ENCODE measurements at regions not wholly inside any gene's neighbourhood (a gene's known extent, or its start where the extent isn't known, plus 50 kb on each side); places are given as distances from the start of the nearest gene placed in this dataset.
A peak's percentile ranks its signal among the peaks of the same experiment; 100 is the strongest.

GRCh38 chr5:133744960-133745308 is 132.6 kb upstream of the FSTL4 start:
- H3K27ac ChIP-seq (ENCODE audit: low read depth, low read length, poor library complexity, severe bottlenecking), result no peak overlapping the region
- no peaks in the 10 kb centered on the region for H3K27me3 ChIP-seq (replicated peaks; ENCODE audit: insufficient read depth, low read depth, low read length, poor library complexity)
- POLR2A ChIA-PET (ENCODE audit: low non-redundant PET), result no interaction called here
- H3K9me3 ChIP-seq (ENCODE audit: low read depth, low read length, poor library complexity, severe bottlenecking), result no peaks in the 10 kb centered on the region
- no peak overlapping the region for H3K4me3 ChIP-seq (ENCODE audit: low read depth, low read length, poor library complexity, severe bottlenecking)
- BruUV-seq (replicated peaks), result no TSS peak
- DNase-seq (ENCODE audit: low spot score), result no peak
- TF ChIP-seq EZH2 (IDR thresholded peaks at IDR 0.05; ENCODE audit: borderline replicate concordance, low read depth, low read length, poor library complexity, severe bottlenecking), result no peak
- TF ChIP-seq CTCF (conservative IDR thresholded peaks at IDR 0.05; ENCODE audit: low read depth, low read length), result no peak
- intact Hi-C loops (cut with micrococcal nuclease; ENCODE audit: unreplicated experiment), result no loop called here
- CTCF ChIA-PET, result no interaction called here
- H3K36me3 ChIP-seq (ENCODE audit: insufficient read depth, low read length, poor library complexity, severe bottlenecking), result no peaks in the 10 kb centered on the region
- H3K4me1 ChIP-seq (ENCODE audit: insufficient read depth, low read length, poor library complexity, severe bottlenecking), result peaks cover 3% of the 10 kb centered on the region

- no peak for TF ChIP-seq EZH2 (IDR thresholded peaks at IDR 0.05; ENCODE audit: borderline replicate concordance, low read depth, low read length, poor library complexity, severe bottlenecking)
- TF ChIP-seq CTCF (conservative IDR thresholded peaks at IDR 0.05; ENCODE audit: low read depth, low read length), result no peak
These were observed 132.0 kb upstream of the FSTL4 start for GRCh38 chr5:133744051-133744959.

GRCh38 chr5:133742431-133742988 is 130.2 kb upstream of the FSTL4 start:
- Histone ChIP-seq H3K4me3 (ENCODE audit: low read depth, low read length, poor library complexity, severe bottlenecking) (no peak overlapping the region), H3K27me3 (replicated peaks; ENCODE audit: insufficient read depth, low read depth, low read length, poor library complexity) (no peaks in the 10 kb centered on the region), H3K9me3 (ENCODE audit: low read depth, low read length, poor library complexity, severe bottlenecking) (no peaks in the 10 kb centered on the region), H3K27ac (ENCODE audit: low read depth, low read length, poor library complexity, severe bottlenecking) (no peak overlapping the region), H3K36me3 (ENCODE audit: insufficient read depth, low read length, poor library complexity, severe bottlenecking) (no peaks in the 10 kb centered on the region), H3K4me1 (ENCODE audit: insufficient read depth, low read length, poor library complexity, severe bottlenecking) (peaks cover 3% of the 10 kb centered on the region)
- TF ChIP-seq EZH2 (IDR thresholded peaks at IDR 0.05; ENCODE audit: borderline replicate concordance, low read depth, low read length, poor library complexity, severe bottlenecking) (no peak), CTCF (conservative IDR thresholded peaks at IDR 0.05; ENCODE audit: low read depth, low read length) (no peak)
- BruUV-seq (replicated peaks), result no TSS peak
- POLR2A ChIA-PET (ENCODE audit: low non-redundant PET), result no interaction called here
- CTCF ChIA-PET, result no interaction called here
- intact Hi-C loops (cut with micrococcal nuclease; ENCODE audit: unreplicated experiment), result no loop called here
- no peak for DNase-seq (ENCODE audit: low spot score)

More at GRCh38 chr5:133744051-133744959, 132.0 kb upstream of the FSTL4 start:
- peak; percentile 31 for DNase-seq (ENCODE audit: low spot score)
- no peak overlapping the region for H3K27ac ChIP-seq (ENCODE audit: low read depth, low read length, poor library complexity, severe bottlenecking)
- H3K4me3 ChIP-seq (ENCODE audit: low read depth, low read length, poor library complexity, severe bottlenecking), result no peak overlapping the region
- no peaks in the 10 kb centered on the region for H3K9me3 ChIP-seq (ENCODE audit: low read depth, low read length, poor library complexity, severe bottlenecking)
- no TSS peak for BruUV-seq (replicated peaks)
- H3K4me1 ChIP-seq (ENCODE audit: insufficient read depth, low read length, poor library complexity, severe bottlenecking), result peaks cover 3% of the 10 kb centered on the region
- intact Hi-C loops (cut with micrococcal nuclease; ENCODE audit: unreplicated experiment), result no loop called here
- H3K27me3 ChIP-seq (replicated peaks; ENCODE audit: insufficient read depth, low read depth, low read length, poor library complexity), result no peaks in the 10 kb centered on the region
- CTCF ChIA-PET, result no interaction called here
- POLR2A ChIA-PET (ENCODE audit: low non-redundant PET), result no interaction called here
- no peaks in the 10 kb centered on the region for H3K36me3 ChIP-seq (ENCODE audit: insufficient read depth, low read length, poor library complexity, severe bottlenecking)
